ENCODE measurements at regions not wholly inside any gene's neighbourhood (a gene's known extent, or its start where the extent isn't known, plus 50 kb on each side); places are given as distances from the start of the nearest gene placed in this dataset.
A peak's percentile ranks its signal among the peaks of the same experiment; 100 is the strongest.

DNA sequence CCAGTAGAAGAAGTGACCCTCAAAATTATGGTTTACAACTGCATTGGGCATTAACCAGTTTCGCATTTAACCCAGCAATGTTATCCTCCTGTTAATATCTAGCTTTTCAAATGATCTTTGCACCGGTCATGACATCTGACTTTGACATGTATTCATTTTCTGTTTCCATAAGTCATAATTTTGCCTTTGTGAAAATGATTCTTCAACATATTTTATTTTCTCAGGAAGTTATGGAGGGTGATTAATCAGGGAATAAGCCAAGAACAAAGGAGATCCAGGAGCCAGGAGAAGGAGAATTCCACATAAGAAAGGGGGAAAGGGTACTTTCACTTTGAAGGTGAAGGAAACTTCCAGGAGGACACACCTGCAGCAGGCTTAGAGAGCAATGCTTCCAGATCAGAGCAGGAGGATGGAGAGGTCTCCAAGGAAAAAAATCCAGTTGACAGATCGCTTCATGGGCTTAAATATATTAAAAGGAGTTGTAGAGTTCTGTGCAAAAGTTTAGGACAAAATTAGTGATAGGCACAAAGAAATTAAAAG lies 92.1 kb upstream of the FAM3C start:
- FAIRE-seq (no peak), DNase-seq (ENCODE audit: low read depth, low spot score) (peak; percentile 27)
- no peak for TF ChIP-seq JUN (IDR thresholded peaks at IDR 0.05; ENCODE audit: borderline replicate concordance, insufficient read depth, insufficient read length, low read depth)
- TF ChIP-seq, protein P1, sequence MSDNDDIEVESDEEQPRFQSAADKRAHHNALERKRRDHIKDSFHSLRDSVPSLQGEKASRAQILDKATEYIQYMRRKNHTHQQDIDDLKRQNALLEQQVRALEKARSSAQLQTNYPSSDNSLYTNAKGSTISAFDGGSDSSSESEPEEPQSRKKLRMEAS (IDR thresholded peaks at IDR 0.05; ENCODE audit: insufficient read depth, insufficient read length) = no peak
- TF ChIP-seq FOS (IDR thresholded peaks at IDR 0.05; ENCODE audit: borderline replicate concordance, insufficient read depth, low read length) = no peak
- no peak for TF ChIP-seq POLR2AphosphoS5 (IDR thresholded peaks at IDR 0.05; ENCODE audit: insufficient read depth, low read depth, low read length)
- TF ChIP-seq, protein P2, sequence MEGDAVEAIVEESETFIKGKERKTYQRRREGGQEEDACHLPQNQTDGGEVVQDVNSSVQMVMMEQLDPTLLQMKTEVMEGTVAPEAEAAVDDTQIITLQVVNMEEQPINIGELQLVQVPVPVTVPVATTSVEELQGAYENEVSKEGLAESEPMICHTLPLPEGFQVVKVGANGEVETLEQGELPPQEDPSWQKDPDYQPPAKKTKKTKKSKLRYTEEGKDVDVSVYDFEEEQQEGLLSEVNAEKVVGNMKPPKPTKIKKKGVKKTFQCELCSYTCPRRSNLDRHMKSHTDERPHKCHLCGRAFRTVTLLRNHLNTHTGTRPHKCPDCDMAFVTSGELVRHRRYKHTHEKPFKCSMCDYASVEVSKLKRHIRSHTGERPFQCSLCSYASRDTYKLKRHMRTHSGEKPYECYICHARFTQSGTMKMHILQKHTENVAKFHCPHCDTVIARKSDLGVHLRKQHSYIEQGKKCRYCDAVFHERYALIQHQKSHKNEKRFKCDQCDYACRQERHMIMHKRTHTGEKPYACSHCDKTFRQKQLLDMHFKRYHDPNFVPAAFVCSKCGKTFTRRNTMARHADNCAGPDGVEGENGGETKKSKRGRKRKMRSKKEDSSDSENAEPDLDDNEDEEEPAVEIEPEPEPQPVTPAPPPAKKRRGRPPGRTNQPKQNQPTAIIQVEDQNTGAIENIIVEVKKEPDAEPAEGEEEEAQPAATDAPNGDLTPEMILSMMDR (IDR thresholded peaks at IDR 0.05; ENCODE audit: extremely low read depth in 1 of 2, insufficient read depth in 1 of 2, low read depth in 1 of 2, low read length in 2 of 2) = no peak
- no peak for TF ChIP-seq EZH2 (IDR thresholded peaks at IDR 0.05; ENCODE audit: borderline replicate concordance, low read depth, low read length, severe bottlenecking)
- no peak for TF ChIP-seq GATA2 (IDR thresholded peaks at IDR 0.05; ENCODE audit: insufficient read depth, insufficient read length, low read depth, low read length)
- no peak for TF ChIP-seq POLR2A (IDR thresholded peaks at IDR 0.05; ENCODE audit: low read depth, low read length)
- TF ChIP-seq MYC (IDR thresholded peaks at IDR 0.05; ENCODE audit: low read depth, low read length) = no peak
- no peaks in the 10 kb centered on the region for H4K20me1 ChIP-seq (replicated peaks; ENCODE audit: control insufficient read depth, extremely low read depth, insufficient read depth, low read length)
- no peak overlapping the region for H3K4me3 ChIP-seq (replicated peaks in 1 of 3; ENCODE audit: insufficient read depth in 1 of 3, low read depth in 1 of 3, low read length in 3 of 3)
- H3K27ac ChIP-seq (ENCODE audit: insufficient read depth, low read depth, low read length) = no peak overlapping the region
- H3K4me1 ChIP-seq (ENCODE audit: control insufficient read depth, extremely low read depth, insufficient read depth, low read length) = peaks cover 3% of the 10 kb centered on the region
- H3K9me1 ChIP-seq (replicated peaks; ENCODE audit: control insufficient read depth, extremely low read depth, insufficient read depth, low read length) = no peaks in the 10 kb centered on the region
- POLR2A ChIA-PET = no interaction called here
- H3K79me2 ChIP-seq (ENCODE audit: control insufficient read depth, insufficient read depth, low read length) = no peaks in the 10 kb centered on the region
- no TSS peak for BruUV-seq (replicated peaks)
- no peak overlapping the region for H2AFZ ChIP-seq (ENCODE audit: low read depth, low read length)
- no peaks in the 10 kb centered on the region for H3K36me3 ChIP-seq (ENCODE audit: control insufficient read depth in 2 of 2, extremely low read depth in 1 of 2, insufficient read depth in 2 of 2, low read length in 2 of 2)
- H3K4me2 ChIP-seq (ENCODE audit: insufficient read depth, low read length) = peak overlapping the region; percentile 41
- no peak overlapping the region for H3K9ac ChIP-seq (replicated peaks; ENCODE audit: extremely low read depth, insufficient read depth, low read length)
- no peaks in the 10 kb centered on the region for H3K9me3 ChIP-seq (replicated peaks; ENCODE audit: control insufficient read depth, insufficient read depth, low read length)
- dilution Hi-C loops (cut with MboI; ENCODE audit: extremely low pct_ligation_motif_present, low sequenced_read_pairs) (no loop called here), intact Hi-C loops (cut with micrococcal nuclease) (no loop called here)
- H3K27me3 ChIP-seq (ENCODE audit: control insufficient read depth in 2 of 2, insufficient read depth in 2 of 2, low read length in 2 of 2) = no peaks in the 10 kb centered on the region
- CTCF ChIA-PET = no interaction called here
